GM21737 (cell line): ENCODE measurements at regions not wholly inside any gene's neighbourhood (a gene's known extent, or its start where the extent isn't known, plus 50 kb on each side); places are given as distances from the start of the nearest gene placed in this dataset.

ENCODE experiments used
- ATAC-seq: cut with Tn5 transposase; IDR thresholded peaks from one replicate; pipeline ENCODE4 v1.9.1; 2021; ENCODE audit warnings: mild to moderate bottlenecking, moderate library complexity; ENCODE audit not compliant: unreplicated experiment

DNA sequence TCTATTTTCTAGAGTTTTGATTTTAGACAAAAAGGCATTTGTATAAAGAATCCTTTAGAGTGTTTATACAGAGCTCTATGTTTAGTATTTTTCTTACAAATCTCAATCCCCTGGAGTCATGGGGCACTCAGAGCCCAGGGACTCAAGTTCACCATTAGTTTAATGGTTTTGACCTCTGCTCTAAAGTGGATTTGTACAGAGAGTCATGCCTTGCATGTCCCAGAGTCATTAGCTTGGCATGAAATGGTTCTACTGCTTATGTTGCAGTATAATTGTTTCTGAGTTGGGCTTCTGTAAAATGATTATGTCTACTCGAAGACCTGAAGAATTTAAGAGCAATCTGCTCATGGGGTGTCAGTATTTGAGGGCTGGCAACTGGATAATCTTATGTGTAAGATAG lies 406.2 kb downstream of the DLEU7 start:
- no peak for ATAC-seq

DNA sequence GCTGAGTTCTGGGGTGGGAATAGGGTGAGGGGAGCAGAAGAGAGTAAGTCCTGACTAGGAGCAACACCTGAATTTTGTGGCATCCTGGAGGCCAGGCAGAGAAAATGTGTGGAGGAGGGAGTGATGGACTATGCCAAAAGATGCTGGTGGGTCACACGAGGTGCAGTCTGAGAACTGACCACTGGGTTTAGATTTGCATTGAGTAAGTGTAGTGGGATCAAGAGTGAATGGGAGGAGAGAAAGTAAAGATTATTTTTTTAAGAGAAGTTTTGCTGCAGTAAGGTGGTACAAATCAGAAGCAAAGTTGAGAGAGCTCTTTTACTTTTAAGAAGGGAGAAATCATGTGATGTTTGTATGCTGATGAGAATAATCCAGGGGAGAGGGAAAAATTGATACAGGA lies 405.1 kb downstream of the DLEU7 start:
- no peak for ATAC-seq

DNA sequence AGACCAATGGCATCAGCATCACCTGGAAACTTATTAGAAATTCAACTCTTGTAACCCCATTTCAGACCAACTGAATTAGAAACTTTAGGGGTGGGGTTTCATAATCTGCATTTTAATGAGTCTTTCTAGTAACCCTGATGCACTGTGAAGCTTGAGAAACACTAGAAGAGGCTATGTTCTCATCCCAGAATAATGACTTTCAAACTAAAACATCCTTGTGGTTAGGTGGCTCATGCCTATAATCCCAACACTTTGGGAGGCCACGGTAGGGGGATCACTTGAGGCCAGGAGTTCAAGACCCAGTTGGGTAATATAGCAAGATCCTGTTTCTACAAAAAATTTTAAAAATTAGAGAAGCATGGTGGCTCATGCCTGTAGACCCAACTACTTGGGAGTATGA lies 402.4 kb downstream of the DLEU7 start:
- ATAC-seq, result no peak

DNA sequence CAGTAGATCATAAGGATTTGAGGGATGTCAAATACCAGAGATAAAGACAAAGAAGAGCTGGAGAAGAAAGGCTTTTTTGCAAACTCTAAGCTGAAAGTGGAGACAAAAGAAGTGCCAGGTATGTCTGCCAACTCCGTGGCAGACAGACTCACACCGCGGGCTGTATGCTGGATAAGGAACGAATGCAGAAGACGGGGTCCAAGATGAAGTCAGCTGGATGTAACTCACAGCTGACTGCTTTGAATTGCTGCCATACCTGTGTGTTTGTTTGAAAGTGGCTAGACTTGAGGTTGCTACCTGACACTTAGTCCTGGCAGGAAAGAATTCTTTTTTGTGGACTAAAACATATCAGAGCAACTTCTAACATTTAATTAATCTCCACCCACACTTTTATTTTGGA lies 398.8 kb downstream of the DLEU7 start:
- ATAC-seq, result no peak

DNA sequence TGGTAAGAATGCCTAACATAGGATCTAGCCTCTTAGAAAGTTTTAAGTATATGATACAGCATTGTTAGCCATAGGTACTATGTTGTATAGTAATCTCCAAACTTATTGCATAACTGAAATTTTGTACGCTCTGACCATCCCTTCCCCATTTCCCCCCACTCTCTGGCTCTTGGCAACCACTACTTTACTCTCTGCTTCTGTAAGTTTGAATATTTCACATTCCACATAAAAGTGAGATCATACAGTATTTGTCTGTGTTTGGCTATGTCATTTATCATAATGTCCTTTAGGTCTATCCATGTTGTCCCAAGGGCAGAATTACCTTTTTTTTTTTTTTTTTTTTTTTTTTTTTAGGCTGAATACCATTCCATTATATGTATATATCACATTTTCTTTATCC lies 396.9 kb downstream of the DLEU7 start:
- no peak for ATAC-seq

DNA sequence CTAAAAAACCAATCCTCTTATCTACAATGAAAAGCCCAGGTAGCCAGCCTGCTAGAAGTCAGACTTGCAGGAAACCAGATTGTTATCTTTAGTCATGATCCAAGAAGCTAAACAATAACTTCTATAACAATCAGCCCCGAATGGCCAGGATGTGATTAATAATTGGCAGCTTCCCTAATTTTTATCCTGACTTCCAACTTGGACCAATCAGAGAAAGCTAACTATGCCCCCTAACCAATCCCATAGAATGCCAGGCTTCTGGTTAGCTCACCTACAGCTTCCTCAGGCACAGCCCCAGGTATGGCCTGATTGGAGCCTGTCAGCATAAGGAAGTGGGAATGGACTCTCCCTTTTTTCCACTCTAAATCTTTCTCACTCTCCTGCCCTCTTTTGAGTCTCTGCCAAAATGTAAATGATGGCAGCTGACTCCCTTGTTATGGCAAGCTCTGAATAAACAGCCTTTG lies 394.9 kb downstream of the DLEU7 start:
- no peak for ATAC-seq

DNA sequence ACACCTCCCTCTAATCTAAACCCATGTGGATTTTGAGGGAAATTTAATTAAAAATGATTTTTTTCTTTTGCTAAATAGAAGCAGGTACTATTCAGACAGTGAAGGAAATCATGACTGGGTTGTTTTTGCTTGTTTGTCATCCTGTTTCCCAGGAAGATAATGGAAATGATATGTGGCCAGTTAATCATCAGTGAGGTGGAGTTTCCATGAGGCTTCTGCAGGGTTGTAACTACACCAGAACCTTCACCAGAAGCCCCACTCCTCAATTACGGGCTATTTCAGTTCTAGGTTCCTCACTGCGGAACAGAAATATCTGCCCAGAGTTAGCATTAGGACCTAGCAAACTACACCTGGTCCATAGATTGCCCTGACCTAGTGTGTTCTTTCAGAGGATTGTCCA lies 394.0 kb downstream of the DLEU7 start:
- ATAC-seq, result no peak

DNA sequence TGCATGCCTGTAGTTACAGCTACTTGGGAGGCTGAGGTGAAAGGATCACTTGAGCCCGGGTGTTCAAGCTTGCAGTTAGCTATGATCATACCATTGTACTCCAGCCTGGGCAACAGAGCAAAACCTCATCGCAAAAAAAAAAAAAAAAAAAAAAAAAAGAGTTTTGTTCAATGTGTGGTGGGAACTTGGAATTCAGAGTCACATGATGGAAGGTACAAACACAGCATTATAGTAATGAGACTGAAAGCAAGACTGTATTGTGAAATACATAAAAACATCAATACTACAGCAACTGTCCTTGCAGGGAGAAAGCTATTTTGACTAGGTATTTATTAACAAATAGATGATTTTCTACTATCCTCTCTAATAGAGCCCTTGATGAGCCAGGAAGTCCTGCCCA lies 393.2 kb downstream of the DLEU7 start:
- no peak for ATAC-seq

DNA sequence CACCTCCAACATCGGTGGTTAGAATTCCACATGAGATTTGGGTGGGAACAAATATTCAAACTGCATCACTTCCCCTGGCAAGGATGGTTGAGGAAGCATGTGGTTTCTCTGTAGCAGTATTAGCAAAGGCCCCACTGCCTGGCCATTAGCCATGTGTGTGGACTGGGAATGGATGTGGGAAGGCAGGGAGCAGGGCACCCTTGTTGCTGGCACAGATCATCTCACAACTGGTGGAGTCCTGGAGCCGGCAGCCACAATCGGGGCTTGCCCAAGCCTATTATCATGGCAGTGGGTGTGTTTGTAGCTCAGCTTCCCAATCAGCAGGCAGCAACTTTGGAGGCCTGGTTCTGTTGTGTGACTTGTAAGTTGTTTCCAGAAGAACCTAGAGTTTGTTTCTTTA lies 391.9 kb downstream of the DLEU7 start:
- no peak for ATAC-seq

DNA sequence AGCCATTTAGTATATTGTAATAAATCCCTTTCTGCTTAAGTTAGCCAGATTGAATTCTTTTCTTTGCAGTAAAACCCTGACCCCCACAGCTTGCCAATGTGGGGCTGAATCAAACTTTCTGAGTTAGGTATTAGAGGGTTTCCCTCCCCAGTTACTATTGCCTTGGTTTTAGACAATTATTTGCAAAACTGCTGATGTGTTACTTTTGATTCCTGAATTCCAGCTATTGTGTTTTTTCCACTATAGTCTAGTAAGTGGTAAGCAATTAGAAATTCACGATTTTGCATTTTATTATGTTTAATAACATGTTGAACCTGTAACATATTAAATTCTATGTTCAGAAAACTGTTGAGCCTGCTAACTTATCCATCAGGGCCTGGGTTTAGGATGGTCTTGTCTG lies 391.5 kb downstream of the DLEU7 start:
- no peak for ATAC-seq

DNA sequence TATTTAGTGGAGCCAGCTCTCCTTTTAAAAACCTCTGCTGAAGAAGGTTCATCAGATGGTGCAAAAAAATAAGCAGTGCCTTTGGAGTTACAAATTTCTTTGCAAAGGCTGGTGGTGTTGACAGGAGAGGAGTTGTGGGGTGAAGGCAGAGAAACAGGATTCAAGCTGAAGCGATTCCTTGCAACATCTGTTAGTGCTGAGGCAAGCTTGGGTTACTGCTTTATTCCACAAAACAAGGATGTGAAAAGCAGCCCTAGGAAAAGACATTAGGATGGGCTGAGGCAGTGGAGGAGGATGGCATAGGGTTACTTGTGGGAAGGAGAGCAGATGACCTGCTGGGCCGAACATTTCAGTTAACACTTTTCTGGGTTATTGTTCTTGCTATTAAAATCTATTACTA lies 390.7 kb downstream of the DLEU7 start:
- ATAC-seq, result no peak

DNA sequence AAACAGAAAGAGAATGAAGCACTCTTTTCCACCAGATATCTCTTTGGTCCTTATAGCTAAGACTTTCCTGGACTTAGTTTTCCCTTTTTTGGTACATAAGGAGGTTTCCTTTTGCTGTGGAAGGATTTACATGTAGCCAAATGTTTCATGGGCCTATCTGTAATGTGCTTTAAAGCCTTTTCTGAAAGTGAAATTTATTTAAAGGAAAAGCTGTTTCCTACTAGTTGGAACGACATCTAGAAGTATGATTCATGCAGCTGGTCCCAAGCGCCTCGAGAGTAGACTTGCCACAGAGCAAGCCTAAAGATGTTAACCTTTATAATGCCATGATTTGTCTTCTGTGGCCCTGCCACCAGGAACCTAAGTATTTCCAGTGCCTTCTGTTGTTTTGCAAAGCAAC lies 390.3 kb downstream of the DLEU7 start:
- no peak for ATAC-seq

DNA sequence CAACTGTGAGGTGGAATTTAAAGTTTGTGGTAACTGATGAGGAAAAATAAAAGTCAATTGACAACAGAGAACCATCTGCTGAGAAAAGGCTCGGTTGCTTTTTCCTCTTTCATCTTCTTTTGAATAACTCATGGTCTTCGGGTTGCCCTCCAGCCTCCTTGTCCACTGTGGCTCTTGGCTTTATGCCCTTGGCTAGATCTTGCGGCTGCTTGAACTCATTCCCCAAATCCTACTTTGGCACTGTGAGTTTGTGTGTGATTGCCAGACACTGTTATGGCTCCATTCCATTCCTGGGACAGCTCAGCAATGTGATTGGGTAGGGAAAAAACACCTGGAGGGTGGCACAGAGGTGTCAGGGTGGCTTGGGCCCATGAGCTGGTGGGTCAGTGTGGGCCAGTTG lies 387.4 kb downstream of the DLEU7 start:
- ATAC-seq, result no peak

DNA sequence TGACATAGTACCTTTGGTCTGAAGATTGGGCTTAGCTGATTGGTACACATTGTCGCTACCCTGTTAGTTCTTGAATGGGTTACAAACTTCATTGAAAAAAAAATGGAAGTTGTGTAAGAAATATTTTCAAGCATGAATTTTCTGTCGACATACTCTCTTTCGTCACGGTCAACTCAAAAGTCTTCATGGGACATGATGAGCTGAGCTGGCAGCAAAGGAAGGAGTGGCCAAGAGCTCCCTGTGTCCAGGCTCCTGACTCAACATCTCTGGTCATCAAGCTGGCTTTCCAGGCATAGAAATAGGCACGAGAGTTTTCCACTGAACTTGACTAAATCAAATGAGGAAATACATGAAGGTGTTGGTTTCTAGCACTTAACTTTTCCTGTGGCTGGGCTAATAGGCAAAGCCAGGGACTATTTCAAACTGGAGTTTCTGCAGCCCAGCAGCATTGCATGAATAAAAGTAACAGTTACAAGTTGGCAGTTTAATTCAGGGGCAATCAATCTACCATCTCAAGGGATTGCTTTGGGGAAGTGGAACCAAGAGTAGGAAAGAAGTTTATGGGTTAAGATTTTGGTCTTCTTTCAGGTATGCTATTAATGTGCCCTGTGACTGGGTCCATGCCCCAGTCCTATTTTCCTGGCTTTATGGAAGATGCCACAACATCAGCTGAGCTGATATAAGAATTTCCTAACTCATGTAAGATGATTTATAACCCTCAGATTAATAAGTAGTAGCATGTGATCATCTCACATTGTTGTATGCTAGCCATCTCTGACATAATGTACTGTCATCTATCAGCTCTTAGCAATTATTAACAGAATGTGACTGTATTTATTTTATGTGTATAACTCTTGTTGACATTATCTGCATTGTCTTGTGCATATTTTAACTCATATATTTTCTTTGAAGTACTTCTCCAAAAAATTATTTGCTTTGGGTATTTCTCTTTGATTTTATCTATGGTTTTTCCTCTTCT lies 385.8 kb downstream of the DLEU7 start:
- ATAC-seq, result no peak

DNA sequence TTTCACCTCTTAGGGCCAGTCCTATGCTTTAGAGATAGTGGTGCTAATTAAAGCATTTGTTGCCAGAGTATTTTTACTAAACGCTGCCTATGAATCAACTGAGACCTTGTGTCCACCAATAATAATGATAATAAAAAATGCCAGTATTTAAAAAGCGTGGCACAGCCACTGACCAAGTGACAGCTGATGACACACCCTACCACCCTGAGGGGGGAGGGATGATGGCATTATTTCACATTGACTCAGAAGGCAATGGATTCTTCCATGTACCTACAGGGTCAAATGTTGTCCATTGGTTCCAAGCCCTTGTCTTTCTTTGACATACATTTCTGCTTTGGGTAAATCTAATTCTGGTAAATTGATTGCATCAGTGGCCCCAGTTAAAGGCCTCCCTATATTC lies 384.4 kb downstream of the DLEU7 start:
- ATAC-seq, result no peak

DNA sequence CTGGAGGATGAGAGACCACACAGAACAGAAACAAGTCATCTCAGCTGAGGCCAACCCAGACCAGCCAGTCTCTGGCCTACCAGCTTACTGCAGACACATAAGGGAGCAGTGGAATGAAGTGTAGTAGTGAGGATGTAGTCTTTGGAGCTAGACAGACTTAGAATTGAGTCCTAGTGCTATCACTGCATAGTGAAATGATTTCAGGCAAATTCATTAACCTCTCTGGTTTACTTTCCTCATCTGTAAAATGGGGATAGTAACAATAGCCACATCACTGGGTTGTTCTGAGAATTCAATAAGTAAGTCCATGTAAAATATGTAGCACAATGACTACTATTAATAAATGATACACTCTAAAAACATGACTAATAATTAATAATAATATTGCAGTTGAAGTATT lies 383.8 kb downstream of the DLEU7 start:
- ATAC-seq, result no peak

DNA sequence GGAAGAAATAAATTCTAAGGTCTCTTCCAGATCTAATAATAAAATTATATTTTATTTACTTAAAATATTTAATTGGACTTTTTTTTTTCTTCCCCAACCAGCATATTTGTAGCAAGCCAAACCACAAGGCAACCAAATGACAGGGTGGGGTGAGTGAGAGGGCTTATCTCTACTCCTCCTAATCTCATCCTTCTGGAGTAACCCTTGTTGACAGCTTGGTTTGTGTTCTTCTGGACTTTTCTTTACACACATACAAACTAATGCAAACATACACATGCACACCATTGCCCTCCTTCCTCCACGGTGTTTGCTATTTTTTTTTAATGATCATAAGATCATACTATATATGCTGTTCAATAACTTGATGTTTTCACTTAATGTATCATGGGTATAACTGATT lies 383.1 kb downstream of the DLEU7 start:
- no peak for ATAC-seq

DNA sequence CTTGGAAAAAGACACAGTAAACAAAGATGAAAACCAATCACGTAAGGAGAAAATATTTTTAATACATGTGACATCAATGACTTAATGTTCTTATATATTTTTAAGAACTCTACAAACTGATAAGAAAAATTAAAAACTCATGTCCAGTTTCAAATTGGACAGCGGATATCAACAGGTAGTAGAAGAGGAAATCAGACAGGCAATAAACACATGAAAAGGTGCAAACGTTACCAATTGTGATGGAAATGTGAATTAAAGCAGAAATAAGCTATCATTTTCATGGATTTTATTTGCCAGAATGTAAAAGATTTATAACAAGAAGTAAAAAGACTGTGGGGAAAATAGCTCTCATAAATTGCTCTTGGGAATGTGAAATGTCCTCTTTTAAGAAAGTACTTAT lies 382.3 kb downstream of the DLEU7 start:
- no peak for ATAC-seq

DNA sequence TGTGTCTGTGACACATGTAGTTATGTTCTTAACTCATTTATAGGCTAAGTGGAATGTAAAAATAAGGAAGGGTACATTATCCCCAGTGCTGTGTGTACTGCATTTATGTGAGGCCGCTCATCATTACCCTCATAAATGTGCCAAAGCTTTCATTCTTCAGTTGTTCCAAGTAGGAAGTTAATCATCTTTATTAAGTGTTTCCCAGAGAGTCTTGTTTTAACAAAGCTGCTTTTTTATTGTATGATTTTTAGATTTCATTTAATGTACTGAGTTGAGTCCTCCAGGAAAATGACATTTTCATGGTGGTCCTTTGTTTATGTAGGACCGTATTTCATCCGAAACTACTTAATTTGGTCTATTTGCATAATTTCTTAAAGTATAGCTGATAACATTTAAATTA lies 379.8 kb downstream of the DLEU7 start:
- ATAC-seq, result no peak

DNA sequence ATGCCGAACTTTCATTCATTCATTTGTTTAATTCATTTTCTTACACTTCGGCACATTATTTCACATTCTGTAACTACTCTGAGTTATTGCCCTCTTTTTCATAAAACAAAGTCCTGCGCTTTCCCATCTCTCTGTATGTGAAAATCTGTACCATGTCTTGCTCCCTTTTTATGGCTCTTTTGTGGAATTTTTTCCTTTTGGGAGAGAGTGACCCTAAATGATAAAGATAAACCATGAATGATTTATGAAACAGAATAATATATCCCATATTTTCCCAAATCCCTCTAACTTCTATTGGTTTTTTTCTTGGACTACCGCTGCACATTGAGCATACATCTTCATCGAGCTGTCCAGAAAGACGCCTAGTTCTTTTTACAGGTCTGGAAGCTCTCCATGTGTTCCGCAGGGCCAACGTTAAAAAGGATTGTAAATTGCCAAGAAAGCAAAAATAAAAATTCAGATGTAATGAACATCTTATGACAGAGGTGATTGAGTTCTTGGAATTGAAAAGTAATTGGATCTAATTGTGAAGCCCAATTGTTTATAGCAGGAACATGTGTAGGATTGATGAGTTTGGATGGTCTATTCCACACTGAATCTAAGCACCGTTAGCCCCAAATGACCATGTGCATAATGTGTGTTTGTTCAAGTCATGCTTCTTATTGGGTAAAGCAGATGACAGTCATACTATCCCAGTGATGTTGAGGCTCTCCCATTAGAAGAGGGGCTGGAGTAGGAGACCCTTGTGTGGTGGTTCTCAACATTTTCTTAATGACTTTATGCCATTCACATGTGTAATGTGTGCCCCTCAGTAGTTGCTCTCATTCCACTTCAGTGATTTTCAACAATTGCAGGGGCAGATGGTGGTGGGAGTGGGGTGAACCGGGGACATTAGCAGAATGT lies 378.9 kb downstream of the DLEU7 start:
- ATAC-seq, result no peak

DNA sequence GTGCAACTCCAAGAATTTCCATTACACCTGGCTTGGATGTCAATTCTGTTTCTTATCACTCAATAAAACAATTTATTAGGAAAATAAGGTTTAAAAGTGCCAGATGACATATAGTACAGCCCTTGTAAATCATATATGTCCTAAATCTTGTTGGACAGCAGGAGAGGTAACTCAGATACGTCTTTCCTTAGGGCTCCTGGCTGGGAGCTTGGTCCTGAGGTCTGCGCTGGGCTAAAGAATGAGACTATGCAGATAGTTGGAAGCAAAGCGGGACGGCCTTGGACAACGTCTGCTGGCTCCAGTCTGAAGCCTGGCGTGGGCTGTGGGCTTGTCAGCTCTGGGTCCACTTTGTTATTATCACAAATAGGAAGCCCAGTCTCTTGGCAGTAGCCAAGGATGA lies 377.0 kb downstream of the DLEU7 start:
- no peak for ATAC-seq
